Inflammatory macrophage (primary cell): ENCODE measurements at regions not wholly inside any gene's neighbourhood (a gene's known extent, or its start where the extent isn't known, plus 50 kb on each side); places are given as distances from the start of the nearest gene placed in this dataset.

Source experiments
- DNase-seq, 2 donors: peaks; one replicate each; pipeline ENCODE4 v3.0.0-alpha.2; 2020 to 2022

- DNase-seq, result no peak
Measured at GRCh38 chrX:69110116-69110530, 55.1 kb downstream of the PJA1 start.

GRCh38 chrX:69109706-69110105 lies 55.5 kb downstream of the PJA1 start:
- DNase-seq, result no peak

- no peak for DNase-seq
Measured at GRCh38 chrX:69109036-69109663, 56.1 kb downstream of the PJA1 start.

- no peak for DNase-seq
Measured at GRCh38 chrX:69107747-69108401, 57.4 kb downstream of the PJA1 start.

- DNase-seq, result no peak
Measured at GRCh38 chrX:69107231-69107739, 58.0 kb downstream of the PJA1 start.

- DNase-seq, result no peak
Measured at GRCh38 chrX:69104756-69105434, 60.4 kb downstream of the PJA1 start.

- DNase-seq, result no peak
Measured at GRCh38 chrX:69103539-69103938, 61.7 kb downstream of the PJA1 start.

GRCh38 chrX:69102612-69103194 lies 62.5 kb downstream of the PJA1 start:
- DNase-seq, result no peak

GRCh38 chrX:69101683-69102251 lies 63.5 kb downstream of the PJA1 start:
- no peak for DNase-seq

- DNase-seq, result no peak
Measured at GRCh38 chrX:69100478-69100877, 64.8 kb downstream of the PJA1 start.

GRCh38 chrX:69097451-69098236 lies 67.6 kb downstream of the PJA1 start:
- no peak for DNase-seq

- DNase-seq, result no peak
Measured at GRCh38 chrX:69096963-69097362, 68.3 kb downstream of the PJA1 start.

- no peak for DNase-seq
Measured at GRCh38 chrX:69094977-69095669, 70.1 kb downstream of the PJA1 start.

- DNase-seq, result peak; percentile 53 to 61
Measured at GRCh38 chrX:69093960-69094871, 71.0 kb downstream of the PJA1 start.

GRCh38 chrX:69090022-69090421 lies 75.2 kb downstream of the PJA1 start:
- DNase-seq, result no peak

- DNase-seq, result no peak
Measured at GRCh38 chrX:69089203-69089602, 76.0 kb downstream of the PJA1 start.

GRCh38 chrX:69088171-69088938 lies 76.9 kb downstream of the PJA1 start:
- no peak for DNase-seq

- DNase-seq, result no peak
Measured at GRCh38 chrX:69085826-69086225, 79.4 kb downstream of the PJA1 start.

GRCh38 chrX:69085151-69085550 lies 80.1 kb downstream of the PJA1 start:
- DNase-seq, result no peak

- DNase-seq, result no peak
Measured at GRCh38 chrX:69083801-69084200, 81.5 kb downstream of the PJA1 start.
